K562 (cell line): ENCODE measurements at regions not wholly inside any gene's neighbourhood (a gene's known extent, or its start where the extent isn't known, plus 50 kb on each side); places are given as distances from the start of the nearest gene placed in this dataset.

ENCODE experiments used
- ATAC-seq: fragments of 200-7000 bp; cut with Tn5 transposase; 3 replicates; pipeline ENCODE4 v1.9.1; 2020; ENCODE audit warnings: moderate library complexity
- BruUV-seq: library from RNA; stranded (reverse); fragments of 400-500 nt; replicated peaks from 2 replicates; lab custom pipeline; 2021; lab: Mats Ljungman, UMichigan
- CTCF ChIA-PET: fragments of 300-600 bp; formaldehyde crosslinking; extraction: SDS; loops from one replicate; lab custom pipeline; 2021; ENCODE audit warnings: low intra/inter-chr PET ratio; lab: Yijun Ruan, JAX
- POLR2A ChIA-PET: fragments of 300-600, 350-650 bp; sonication (Branson Sonifier 250); formaldehyde crosslinking; extraction: SDS; loops from one replicate; lab custom pipeline; 2021; ENCODE audit warnings: antibody characterized with exemption, inconsistent platforms; lab: Yijun Ruan, JAX
- DNase-seq, 4 experiments: peaks; one replicate each; pipeline versions ENCODE4 v3.0.0 to v3.0.0-alpha.2; 2011 to 2018; ENCODE audit warnings: low spot score in 3 of 4, mixed read lengths in 3 of 4; ENCODE audit errors: extremely low read depth in 1 of 4
- FAIRE-seq: peaks from 2 replicates; lab custom pipeline; 2011; peaks lifted over from hg19 to GRCh38; lab: Jason Lieb, UNC
- H2AFZ ChIP-seq: 2 replicates; pipeline ENCODE4 v1.6.0; 2011; ENCODE audit warnings: low read depth, low read length, control low read depth, inconsistent platforms
- H3K27ac ChIP-seq: fragments of 200-600 bp; 3 replicates; pipeline ENCODE4 v1.8.0; 2011; ENCODE audit warnings: low read depth, mild to moderate bottlenecking, control low read depth, inconsistent platforms, low read length, moderate library complexity, mixed read lengths; ENCODE audit errors: extremely low read depth
- H3K27me3 ChIP-seq, 2 experiments: fragments of 300-600 bp in 1 of 2; 2 replicates in 1 of 2; 3 replicates in 1 of 2; pipeline versions ENCODE4 v1.6.0 to v1.8.0; 2011; ENCODE audit warnings: inconsistent platforms in 2 of 2, low read length in 2 of 2, mild to moderate bottlenecking in 1 of 2, mixed read lengths in 1 of 2, moderate library complexity in 1 of 2; ENCODE audit not compliant: control insufficient read depth in 2 of 2, insufficient read depth in 2 of 2
- H3K36me3 ChIP-seq: fragments of 300-600 bp; 3 replicates; pipeline ENCODE4 v1.8.0; 2011; ENCODE audit warnings: mild to moderate bottlenecking, low read length, inconsistent platforms; ENCODE audit not compliant: control insufficient read depth, insufficient read depth
- H3K4me1 ChIP-seq, 2 experiments: fragments of 200-600 bp in 1 of 2; replicated peaks in 1 of 2; 2 replicates in 1 of 2; 3 replicates in 1 of 2; pipeline versions ENCODE4 v1.5.1 to v1.8.0; 2011; ENCODE audit warnings: inconsistent platforms in 2 of 2, low read length in 2 of 2, mild to moderate bottlenecking in 1 of 2, mixed read lengths in 1 of 2, moderate library complexity in 1 of 2; ENCODE audit not compliant: control insufficient read depth in 2 of 2, insufficient read depth in 2 of 2
- H3K4me2 ChIP-seq: 2 replicates; pipeline ENCODE4 v1.6.1; 2011; ENCODE audit warnings: low read length, control low read depth, inconsistent platforms, mixed read lengths; ENCODE audit not compliant: insufficient read depth
- H3K4me3 ChIP-seq: fragments of 200-600 bp; sonication (generic), shearing (Covaris generic); 2 replicates; pipeline ENCODE4 v1.5.1; 2016; ENCODE audit warnings: control low read depth, inconsistent platforms
- H3K79me2 ChIP-seq: fragments of 200-600 bp; 3 replicates; pipeline ENCODE4 v1.8.0; 2011; ENCODE audit warnings: low read length, inconsistent platforms; ENCODE audit not compliant: control insufficient read depth, insufficient read depth
- H3K9ac ChIP-seq, 2 experiments: 2 replicates each; pipeline versions ENCODE4 v1.6.0 to v1.6.1; 2011; ENCODE audit warnings: low read depth in 2 of 2, low read length in 2 of 2, control low read depth in 1 of 2, inconsistent platforms in 1 of 2, mild to moderate bottlenecking in 1 of 2, mixed read lengths in 1 of 2; ENCODE audit not compliant: insufficient read depth in 1 of 2
- H3K9me1 ChIP-seq: one replicate; pipeline ENCODE4 v1.6.0; 2011; ENCODE audit warnings: inconsistent platforms, mild to moderate bottlenecking, low read length, moderate library complexity; ENCODE audit not compliant: control insufficient read depth, insufficient read depth
- H3K9me3 ChIP-seq: replicated peaks from 2 replicates; pipeline ENCODE4 v1.5.1; 2011; ENCODE audit warnings: low read depth, low read length, inconsistent platforms; ENCODE audit not compliant: control insufficient read depth, insufficient read depth
- H4K20me1 ChIP-seq: replicated peaks from 2 replicates; pipeline ENCODE4 v1.6.1; 2011; ENCODE audit warnings: low read length, inconsistent platforms, mixed read lengths; ENCODE audit not compliant: control insufficient read depth, insufficient read depth
- BRCA1 ChIP-seq, 2 experiments: fragments of 450-650 bp in 1 of 2; sonication (generic) in 1 of 2; formaldehyde crosslinking in 1 of 2; IDR thresholded peaks; 2 replicates each; pipeline versions ENCODE4 v1.5.0 to v1.6.1; 2017 to 2020; ENCODE audit warnings: mild to moderate bottlenecking in 1 of 2, missing genetic modification reagents in 1 of 2
- ERF ChIP-seq: fragments of 450-650 bp; formaldehyde crosslinking; IDR thresholded peaks from 2 replicates; pipeline ENCODE4 v1.4.0; 2020; ENCODE audit warnings: mild to moderate bottlenecking, mixed read lengths
- FOXM1 ChIP-seq, 2 experiments: fragments of 450-650 bp in 1 of 2; sonication (generic) in 1 of 2; formaldehyde crosslinking in 1 of 2; IDR thresholded peaks; 2 replicates each; pipeline versions ENCODE4 v1.6.1 to v1.9.0; 2017 to 2022; ENCODE audit warnings: low read depth in 2 of 2, mild to moderate bottlenecking in 2 of 2, missing genetic modification reagents in 1 of 2, moderate library complexity in 1 of 2
- GTF2A2 ChIP-seq: IDR thresholded peaks from 2 replicates; pipeline ENCODE4 v1.6.1; 2016; ENCODE audit warnings: mild to moderate bottlenecking, missing genetic modification characterization, missing compliant biosample characterization
- HDAC1 ChIP-seq, 2 experiments: fragments of 450-650 bp; IDR thresholded peaks; 2 replicates each; pipeline ENCODE4 v1.6.1; 2016 to 2017; ENCODE audit warnings: inconsistent platforms in 1 of 2, mild to moderate bottlenecking in 1 of 2, moderate library complexity in 1 of 2
- MEF2D ChIP-seq: conservative IDR thresholded peaks from 2 replicates; pipeline ENCODE4 v1.6.1; 2016; ENCODE audit warnings: low read depth, missing genetic modification characterization, missing compliant biosample characterization
- POLR3A ChIP-seq: IDR thresholded peaks from 2 replicates; pipeline ENCODE4 v1.6.1; 2011; ENCODE audit warnings: borderline replicate concordance, mild to moderate bottlenecking, moderate library complexity; ENCODE audit not compliant: insufficient read length, insufficient read depth; ENCODE audit errors: extremely low read depth
- POLR3G ChIP-seq: IDR thresholded peaks from 2 replicates; pipeline ENCODE4 v1.6.1; 2011; ENCODE audit not compliant: insufficient read length, insufficient replicate concordance; ENCODE audit errors: extremely low read depth
- SMARCA5 ChIP-seq: fragments of 450-650 bp; IDR thresholded peaks from 2 replicates; pipeline ENCODE4 v1.6.1; 2016
- TAF1 ChIP-seq: IDR thresholded peaks from 2 replicates; pipeline ENCODE4 v1.6.1; 2011; ENCODE audit warnings: mild to moderate bottlenecking, low read length, moderate library complexity; ENCODE audit not compliant: insufficient read depth, control insufficient read depth, severe bottlenecking; ENCODE audit errors: extremely low read depth
- ZBTB7A ChIP-seq: IDR thresholded peaks from 2 replicates; pipeline ENCODE4 v1.6.1; 2011; ENCODE audit warnings: low read depth, mild to moderate bottlenecking, low read length, moderate library complexity, borderline replicate concordance; ENCODE audit not compliant: control insufficient read depth
- ZNF263 ChIP-seq: sonication (generic); formaldehyde crosslinking; IDR thresholded peaks from 2 replicates; pipeline ENCODE4 v1.8.0; 2022; ENCODE audit warnings: mild to moderate bottlenecking, missing genetic modification reagents, borderline replicate concordance
- ZNF696 ChIP-seq: fragments of 250-450 bp; sonication (Bioruptor Pico); conservative IDR thresholded peaks from 2 replicates; pipeline ENCODE4 v1.4.0; 2020; ENCODE audit warnings: mild to moderate bottlenecking, moderate library complexity
- ZNF830 ChIP-seq: fragments of 250-450 bp; sonication (Bioruptor Pico); IDR thresholded peaks from 2 replicates; pipeline ENCODE4 v1.5.0; 2021; ENCODE audit warnings: mild to moderate bottlenecking
- WGBS: fragments of 100-300 bp; shearing (Covaris generic); methylation state at CpG from one replicate; pipeline ENCODE4 v1.1.6; 2016; ENCODE audit warnings: low coverage, mixed read lengths; ENCODE audit not compliant: insufficient coverage; ENCODE audit errors: missing lambda C conversion rate; 5-methylcytosine and 5-hydroxymethylcytosine counted together
- in situ Hi-C: fragments of 300-500 bp; cut with MboI; formaldehyde crosslinking; loops from 4 replicates; pipeline ENCODE4 v1.15.0; 2018; ENCODE audit warnings: inconsistent platforms, mixed read lengths
- intact Hi-C: fragments of 100-400 bp; cut with micrococcal nuclease; formaldehyde crosslinking; loops from 2 replicates; pipeline ENCODE4 v1.14.2; 2022
- TF ChIP-seq, protein P1 (sequence below): fragments of 250-450 bp; sonication (Bioruptor Pico); IDR thresholded peaks from 2 replicates; pipeline ENCODE4 v1.8.0; 2022; ENCODE audit warnings: moderate library complexity, mild to moderate bottlenecking, inconsistent platforms

DNA sequence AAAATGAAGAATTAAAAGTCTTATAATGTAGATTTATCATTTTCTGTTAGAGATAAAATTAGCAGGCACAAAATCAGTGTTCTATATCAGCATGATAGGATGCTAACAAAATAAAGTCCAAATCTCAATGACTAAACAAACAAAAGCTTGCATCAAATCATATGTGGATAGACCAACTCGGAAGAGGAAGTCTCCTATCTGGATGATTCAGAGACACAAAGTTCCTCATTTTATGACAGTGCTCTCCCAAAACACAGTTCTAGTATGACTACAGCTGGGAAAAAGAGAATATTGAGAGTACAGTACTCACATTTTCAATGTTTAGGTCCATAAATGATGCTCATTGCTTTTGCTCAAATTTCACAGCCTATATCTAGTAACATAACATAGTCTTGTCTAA, 376.1 kb upstream of the CTSO start:
- Histone ChIP-seq H2AFZ (no peak overlapping the region), H3K27me3 (no peaks in the 10 kb centered on the region), H3K9ac (no peak overlapping the region), H3K9me3 (no peaks in the 10 kb centered on the region), H3K4me1 (no peaks in the 10 kb centered on the region), H3K36me3 (no peaks in the 10 kb centered on the region), H4K20me1 (no peaks in the 10 kb centered on the region), H3K4me2 (no peak overlapping the region), H3K27ac (no peak overlapping the region), H3K4me3 (no peak overlapping the region), H3K9me1 (no peaks in the 10 kb centered on the region), H3K79me2 (no peaks in the 10 kb centered on the region)
- ATAC-seq (no peak), DNase-seq (no peak), FAIRE-seq (no peak)
- in situ Hi-C loops (no loop called here), intact Hi-C loops (no loop called here)
- BruUV-seq: no TSS peak
- 0% methylated on average over 1 of the region's 1 CpG for WGBS
- CTCF ChIA-PET: no interaction called here
- TF ChIP-seq ZBTB7A (no peak), POLR3A (no peak), BRCA1 (IDR thresholded peaks at IDR 0.05) (no peak), BRCA1 (CRISPR knock-in tag; IDR thresholded peaks at IDR 0.05) (no peak)
- POLR2A ChIA-PET: no interaction called here

DNA sequence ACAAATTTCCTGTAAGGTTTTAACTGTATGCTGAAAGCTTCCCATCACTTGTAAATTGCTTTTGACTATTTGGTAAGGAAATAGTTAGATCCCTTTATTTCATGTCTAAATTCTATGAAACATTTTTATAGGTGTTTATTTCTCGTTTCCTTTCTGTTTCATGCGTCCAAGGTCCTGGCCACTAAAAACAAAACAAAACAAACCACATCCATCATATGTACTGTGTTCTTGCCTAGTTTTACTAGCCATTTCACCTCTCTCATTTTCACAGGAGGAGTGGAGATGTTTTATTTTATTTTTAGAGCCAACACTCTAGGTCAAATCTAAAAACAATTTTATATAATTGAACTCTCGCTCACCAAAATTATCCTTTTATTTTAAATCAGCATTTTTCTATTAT, 375.2 kb upstream of the CTSO start:
- Histone ChIP-seq H3K9me3 (no peaks in the 10 kb centered on the region), H3K27ac (no peak overlapping the region), H3K9me1 (no peaks in the 10 kb centered on the region), H3K4me2 (no peak overlapping the region), H3K36me3 (no peaks in the 10 kb centered on the region), H3K27me3 (no peaks in the 10 kb centered on the region), H3K4me3 (no peak overlapping the region), H3K79me2 (no peaks in the 10 kb centered on the region), H3K4me1 (no peaks in the 10 kb centered on the region), H2AFZ (no peak overlapping the region), H4K20me1 (no peaks in the 10 kb centered on the region), H3K9ac (no peak overlapping the region)
- 0% methylated on average over 3 of the region's 3 CpGs for WGBS
- no TSS peak for BruUV-seq
- intact Hi-C loops (no loop called here), in situ Hi-C loops (no loop called here)
- ATAC-seq: no peak
- DNase-seq: no peak
- ChIA-PET CTCF (no interaction called here), POLR2A (no interaction called here)
- no peak for FAIRE-seq
- TF ChIP-seq ZNF263 (CRISPR knock-in tag): no peak
- TF ChIP-seq SMARCA5: no peak
- no peak for TF ChIP-seq MEF2D
- no peak for TF ChIP-seq GTF2A2
- TF ChIP-seq ERF (CRISPR knock-in tag): no peak
- TF ChIP-seq ZNF696 (CRISPR knock-in tag): no peak
- no peak for TF ChIP-seq TAF1
- TF ChIP-seq POLR3G: no peak
- TF ChIP-seq ZNF830 (CRISPR knock-in tag): no peak
- TF ChIP-seq HDAC1 (IDR thresholded peaks at IDR 0.05): no peak
- no peak for TF ChIP-seq FOXM1 (IDR thresholded peaks at IDR 0.05; ENCODE audit: low read depth)
- TF ChIP-seq FOXM1 (CRISPR knock-in tag; IDR thresholded peaks at IDR 0.05; ENCODE audit: low read depth): no peak
- TF ChIP-seq, protein P1, sequence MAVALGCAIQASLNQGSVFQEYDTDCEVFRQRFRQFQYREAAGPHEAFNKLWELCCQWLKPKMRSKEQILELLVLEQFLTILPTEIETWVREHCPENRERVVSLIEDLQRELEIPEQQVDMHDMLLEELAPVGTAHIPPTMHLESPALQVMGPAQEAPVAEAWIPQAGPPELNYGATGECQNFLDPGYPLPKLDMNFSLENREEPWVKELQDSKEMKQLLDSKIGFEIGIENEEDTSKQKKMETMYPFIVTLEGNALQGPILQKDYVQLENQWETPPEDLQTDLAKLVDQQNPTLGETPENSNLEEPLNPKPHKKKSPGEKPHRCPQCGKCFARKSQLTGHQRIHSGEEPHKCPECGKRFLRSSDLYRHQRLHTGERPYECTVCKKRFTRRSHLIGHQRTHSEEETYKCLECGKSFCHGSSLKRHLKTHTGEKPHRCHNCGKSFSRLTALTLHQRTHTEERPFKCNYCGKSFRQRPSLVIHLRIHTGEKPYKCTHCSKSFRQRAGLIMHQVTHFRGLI: no peak
